Endothelial cell of hepatic sinusoid (primary cell): ENCODE measurements at regions not wholly inside any gene's neighbourhood (a gene's known extent, or its start where the extent isn't known, plus 50 kb on each side); places are given as distances from the start of the nearest gene placed in this dataset.

Experiments
- in situ Hi-C: cut with HindIII; loops from 2 replicates; pipeline ENCODE4 v1.10.0; 2017; ENCODE audit warnings: low sequenced_read_pairs

GRCh38 chr6:156579564-156579963, 197.6 kb upstream of the ARID1B start:
- in situ Hi-C loops: no loop called here

- in situ Hi-C loops: no loop called here
Observed at GRCh38 chr6:156577749-156578148, 199.4 kb upstream of the ARID1B start.

- in situ Hi-C loops: no loop called here
Observed at GRCh38 chr6:156575361-156575760, 201.8 kb upstream of the ARID1B start.

- in situ Hi-C loops: no loop called here
Observed at GRCh38 chr6:156564807-156565149, 212.4 kb upstream of the ARID1B start.

DNA sequence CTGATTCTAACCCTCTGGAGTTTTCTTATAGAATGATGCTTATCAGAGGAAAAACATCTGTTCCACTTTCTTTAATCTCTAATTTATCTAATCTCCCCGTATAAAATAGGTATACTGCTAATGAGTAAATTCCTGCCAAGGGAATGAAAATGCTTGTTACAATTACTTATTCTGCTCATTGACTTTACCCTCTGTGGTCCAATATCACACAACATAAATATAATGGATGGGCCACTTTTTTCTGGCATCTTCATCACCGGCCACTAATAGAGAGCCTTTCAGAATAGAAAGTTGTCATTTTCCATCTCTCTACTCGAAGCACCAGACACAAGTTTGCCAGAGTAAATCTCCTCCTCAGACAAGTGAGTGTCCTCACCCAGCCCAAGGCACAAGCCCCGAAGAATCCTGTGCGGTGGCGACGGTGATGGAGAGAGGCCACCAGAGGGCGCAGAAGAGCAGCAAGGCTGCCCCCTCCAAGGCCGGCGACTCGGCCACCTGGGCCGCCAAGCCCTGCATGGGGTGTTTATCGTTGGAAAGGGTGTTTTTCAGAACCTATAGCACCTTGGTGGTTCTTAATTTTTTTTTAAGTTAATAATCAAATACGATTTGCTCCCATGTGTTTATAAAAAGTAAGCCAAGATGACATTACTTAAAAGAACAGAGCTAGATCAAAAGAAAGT, 212.9 kb upstream of the ARID1B start:
- in situ Hi-C loops: no loop called here

- in situ Hi-C loops: no loop called here
Observed at GRCh38 chr6:156563714-156564113, 213.5 kb upstream of the ARID1B start.

GRCh38 chr6:156562636-156563035, 214.5 kb upstream of the ARID1B start:
- in situ Hi-C loops: no loop called here

- in situ Hi-C loops: no loop called here
Observed at GRCh38 chr6:156562019-156562418, 215.2 kb upstream of the ARID1B start.

- in situ Hi-C loops: no loop called here
Observed at GRCh38 chr6:156560476-156560875, 216.7 kb upstream of the ARID1B start.

- in situ Hi-C loops: no loop called here
Observed at GRCh38 chr6:156559162-156559690, 218.0 kb upstream of the ARID1B start.

DNA sequence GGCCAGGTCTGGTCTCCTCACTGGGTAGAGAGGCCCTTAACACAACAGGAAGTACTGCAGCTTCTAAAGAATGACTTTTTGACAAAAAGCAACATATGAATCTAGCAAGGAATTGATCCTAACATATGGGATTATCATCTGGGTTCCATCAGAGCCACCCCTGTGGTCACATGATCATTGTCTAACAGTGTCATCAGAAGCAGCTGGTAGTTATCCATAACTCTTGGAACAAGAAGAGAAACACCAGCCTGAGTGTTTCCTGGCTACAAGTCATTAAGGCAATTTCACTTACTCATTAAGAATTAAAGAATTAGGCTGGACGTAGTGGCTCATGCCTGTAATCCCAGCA, 219.3 kb upstream of the ARID1B start:
- in situ Hi-C loops: no loop called here

DNA sequence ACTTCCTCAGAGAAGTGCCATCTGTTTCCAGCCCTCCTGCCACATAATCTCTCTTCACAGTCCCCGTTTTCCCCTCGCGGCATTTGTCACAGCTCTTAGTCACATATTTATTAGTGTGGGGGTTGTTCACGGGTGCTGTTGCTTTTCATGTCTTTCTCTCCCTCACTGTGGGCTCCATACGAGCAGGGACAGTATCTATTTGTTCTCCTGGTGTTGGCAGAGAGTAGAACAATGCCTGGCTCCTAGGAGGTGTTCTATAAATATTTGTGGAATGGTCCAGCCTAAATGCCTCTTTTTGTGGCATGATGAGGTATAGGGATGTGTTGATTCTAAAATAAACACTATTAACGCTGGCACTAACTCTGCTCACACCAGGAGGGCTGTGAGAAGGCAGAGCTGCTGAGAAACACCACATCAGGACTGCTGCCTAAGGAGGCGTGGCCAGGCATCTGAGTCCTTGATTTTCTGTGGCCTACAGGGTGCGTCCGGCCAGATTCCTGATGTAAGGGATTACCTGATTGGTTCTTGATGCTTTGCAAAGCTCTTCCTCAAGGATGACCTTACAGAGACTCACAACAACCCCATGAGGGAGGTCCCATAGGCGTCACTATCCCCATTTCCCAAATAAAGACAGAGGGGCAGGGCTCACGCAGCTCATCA, 219.8 kb upstream of the ARID1B start:
- in situ Hi-C loops: no loop called here

DNA sequence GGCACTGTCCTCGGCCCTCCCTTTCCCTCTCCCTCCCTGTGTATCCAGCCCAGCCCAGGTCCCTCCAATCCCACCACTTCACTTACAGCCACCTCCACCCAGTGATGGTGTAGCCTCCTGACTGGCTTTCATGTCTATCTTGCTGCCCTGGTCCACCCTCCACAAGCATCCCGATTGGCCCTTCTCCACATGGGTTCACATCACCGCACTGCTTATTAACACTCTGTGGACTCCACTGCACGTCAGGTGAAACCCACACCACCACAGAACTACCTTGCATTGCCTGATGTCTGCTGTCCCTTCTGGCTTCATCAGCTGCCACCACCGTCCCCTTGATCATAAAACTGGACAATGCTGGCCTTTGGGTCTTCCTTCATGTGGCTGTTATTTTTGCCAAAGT, 220.4 kb upstream of the ARID1B start:
- in situ Hi-C loops: no loop called here

- in situ Hi-C loops: no loop called here
Observed at GRCh38 chr6:156555116-156555515, 222.1 kb upstream of the ARID1B start.

DNA sequence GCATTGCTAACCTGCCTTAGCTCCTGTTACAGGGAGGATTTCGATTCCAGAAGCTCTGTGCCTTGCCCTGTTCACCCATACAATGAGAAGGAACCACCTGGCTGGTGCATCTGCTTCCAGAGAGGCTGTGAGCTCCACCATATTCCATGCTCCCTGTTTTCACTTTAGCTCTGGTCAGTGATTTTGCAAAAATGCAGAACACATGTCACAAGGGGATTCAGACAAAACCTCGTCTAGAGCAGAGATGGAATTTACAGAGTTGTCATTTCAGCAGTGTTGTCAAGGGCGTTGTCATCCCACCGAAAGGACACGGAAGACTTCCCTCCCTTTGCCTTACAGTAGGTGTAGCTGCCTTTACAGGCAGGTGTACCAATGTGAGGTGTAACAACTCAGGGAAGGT, 223.0 kb upstream of the ARID1B start:
- in situ Hi-C loops: no loop called here

DNA sequence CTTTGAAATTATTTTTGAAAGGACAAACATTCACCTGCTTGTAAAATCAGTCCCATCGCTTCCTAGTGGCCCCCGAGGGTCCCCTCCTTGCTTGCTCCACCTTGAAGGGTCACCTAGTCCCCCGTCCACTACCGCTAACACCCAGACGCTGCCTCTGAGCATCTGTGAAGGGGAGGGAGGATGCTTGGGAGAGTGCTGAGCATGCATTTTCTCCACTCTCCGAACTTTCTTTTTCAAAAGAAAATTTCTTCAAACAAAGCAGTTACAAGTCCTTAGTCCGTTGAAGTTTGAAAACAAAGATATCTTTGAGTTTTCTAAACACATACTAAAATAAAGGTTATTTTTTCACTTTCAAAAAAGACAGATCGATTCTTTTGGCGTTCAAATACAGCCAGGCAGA, 224.3 kb upstream of the ARID1B start:
- in situ Hi-C loops: no loop called here

GRCh38 chr6:156550949-156551348, 226.2 kb upstream of the ARID1B start:
- in situ Hi-C loops: no loop called here

- in situ Hi-C loops: no loop called here
Observed at GRCh38 chr6:156545931-156546330, 231.2 kb upstream of the ARID1B start.

DNA sequence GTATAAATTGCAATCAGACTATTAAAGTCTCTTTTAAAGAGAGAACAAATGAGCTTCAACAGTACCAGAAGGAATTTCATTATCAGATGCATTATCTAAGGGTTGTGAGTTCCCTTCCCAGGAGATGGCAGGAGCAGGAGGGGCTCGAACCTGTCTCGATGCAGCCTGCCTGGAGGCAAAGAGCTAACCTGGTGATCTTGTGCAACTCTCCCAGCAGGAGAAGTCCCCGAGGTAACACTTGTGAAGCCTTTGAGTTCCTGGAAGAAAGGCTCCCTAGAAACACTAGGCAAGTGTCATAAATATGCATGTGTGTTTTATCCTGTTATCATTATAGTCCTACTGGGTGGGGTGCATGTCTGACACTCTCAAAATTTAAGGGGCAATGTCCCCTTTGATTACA, 232.2 kb upstream of the ARID1B start:
- in situ Hi-C loops: no loop called here

- in situ Hi-C loops: no loop called here
Observed at GRCh38 chr6:156544046-156544445, 233.1 kb upstream of the ARID1B start.

DNA sequence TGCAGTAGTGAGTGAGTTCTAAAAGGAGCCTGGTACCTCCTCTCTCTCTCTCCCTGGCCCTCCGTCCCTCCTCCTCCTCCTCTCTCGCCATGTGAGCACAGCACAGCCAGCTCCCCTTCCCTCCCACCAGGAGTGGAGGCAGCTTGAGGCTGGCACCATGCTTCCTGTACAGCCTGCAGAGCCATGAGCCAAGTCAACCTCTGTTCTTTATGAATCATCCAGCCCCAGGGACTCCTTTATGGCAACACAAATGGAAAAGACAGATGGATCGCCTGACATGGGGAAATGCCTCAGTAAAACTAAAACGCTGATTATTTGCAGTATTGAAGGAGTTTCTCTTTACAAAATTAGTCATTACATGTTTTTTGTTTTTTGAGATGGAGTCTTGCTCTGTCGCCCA, 233.7 kb upstream of the ARID1B start:
- in situ Hi-C loops: no loop called here

DNA sequence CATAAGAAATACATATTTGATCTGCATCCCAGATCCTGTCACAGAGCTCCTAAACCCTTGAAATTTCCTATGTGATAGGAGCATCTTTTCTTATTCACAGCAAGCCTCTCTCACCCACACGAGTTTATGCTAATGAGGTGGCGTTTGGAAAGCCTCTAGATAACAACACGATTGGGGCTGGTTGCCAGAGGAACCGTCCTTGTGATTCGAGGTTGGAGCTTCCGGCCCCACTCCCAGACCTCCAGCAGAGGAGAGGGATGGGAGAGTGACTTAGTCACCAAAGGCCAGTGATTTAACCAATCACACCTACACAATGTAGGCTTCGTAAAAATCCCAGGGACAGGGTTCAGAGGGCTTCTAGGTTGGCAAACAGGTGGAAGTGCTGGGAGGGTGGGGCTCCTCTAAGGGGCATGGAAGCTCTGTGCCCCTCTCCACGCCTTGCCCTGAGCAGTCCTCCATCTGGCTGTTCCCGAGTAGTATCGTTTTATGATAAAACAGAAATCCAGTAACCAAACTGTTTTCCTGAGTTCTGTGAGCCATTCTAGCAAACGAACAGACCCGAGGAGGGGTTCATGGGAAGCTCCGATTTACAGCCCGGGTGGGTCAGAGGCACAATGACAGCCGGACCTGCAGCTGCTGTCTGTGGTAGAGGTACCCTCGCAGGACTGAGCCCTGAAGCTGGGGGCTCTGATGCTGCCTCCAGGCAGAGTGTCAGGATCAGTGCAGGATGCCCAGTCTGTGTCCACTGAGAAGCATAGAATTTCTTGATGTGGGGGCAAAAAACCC, 238.1 kb upstream of the ARID1B start:
- in situ Hi-C loops: no loop called here
